GM06990 (cell line): ENCODE measurements at regions not wholly inside any gene's neighbourhood (a gene's known extent, or its start where the extent isn't known, plus 50 kb on each side); places are given as distances from the start of the nearest gene placed in this dataset.

Experiments
- DNase-seq: peaks from one replicate; pipeline ENCODE4 v3.0.0-alpha.2; 2011; ENCODE audit not compliant: insufficient read length; ENCODE audit errors: extremely low read depth
- H3K27me3 ChIP-seq: replicated peaks from 2 replicates; pipeline ENCODE4 v1.6.0; 2011; ENCODE audit warnings: low read length; ENCODE audit not compliant: control insufficient read depth, insufficient read depth
- H3K36me3 ChIP-seq: 2 replicates; pipeline ENCODE4 v1.5.1; 2011; ENCODE audit warnings: low read length; ENCODE audit not compliant: control insufficient read depth, insufficient read depth
- H3K4me3 ChIP-seq: replicated peaks from 2 replicates; pipeline ENCODE4 v1.5.1; 2011; ENCODE audit warnings: low read depth, mild to moderate bottlenecking, control low read depth, low read length
- TF ChIP-seq, protein P1 (sequence below): IDR thresholded peaks from 2 replicates; pipeline ENCODE4 v1.5.1; 2011; ENCODE audit warnings: low read length, control low read depth, mild to moderate bottlenecking, inconsistent platforms; ENCODE audit not compliant: insufficient read depth, poor library complexity, severe bottlenecking

DNA sequence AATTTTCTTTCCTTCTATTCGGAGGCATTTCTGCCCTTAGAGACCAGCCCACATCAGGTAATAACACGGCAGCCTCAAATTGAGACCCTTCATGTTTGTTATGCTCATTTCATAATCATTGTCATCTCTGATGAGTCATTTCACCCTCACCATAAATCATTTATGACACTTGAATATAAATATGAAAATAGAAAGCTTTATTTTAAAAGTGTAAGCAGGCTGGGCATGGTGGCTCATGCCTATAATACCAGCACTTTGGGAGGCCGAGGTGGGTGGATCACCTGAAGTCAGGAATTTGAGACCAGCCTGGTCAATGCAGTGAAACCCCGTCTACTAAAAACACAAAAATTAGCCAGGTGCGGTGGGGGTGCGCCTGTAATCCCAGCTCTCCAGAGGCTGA lies 57.4 kb upstream of the EGFR start:
- TF ChIP-seq, protein P1, sequence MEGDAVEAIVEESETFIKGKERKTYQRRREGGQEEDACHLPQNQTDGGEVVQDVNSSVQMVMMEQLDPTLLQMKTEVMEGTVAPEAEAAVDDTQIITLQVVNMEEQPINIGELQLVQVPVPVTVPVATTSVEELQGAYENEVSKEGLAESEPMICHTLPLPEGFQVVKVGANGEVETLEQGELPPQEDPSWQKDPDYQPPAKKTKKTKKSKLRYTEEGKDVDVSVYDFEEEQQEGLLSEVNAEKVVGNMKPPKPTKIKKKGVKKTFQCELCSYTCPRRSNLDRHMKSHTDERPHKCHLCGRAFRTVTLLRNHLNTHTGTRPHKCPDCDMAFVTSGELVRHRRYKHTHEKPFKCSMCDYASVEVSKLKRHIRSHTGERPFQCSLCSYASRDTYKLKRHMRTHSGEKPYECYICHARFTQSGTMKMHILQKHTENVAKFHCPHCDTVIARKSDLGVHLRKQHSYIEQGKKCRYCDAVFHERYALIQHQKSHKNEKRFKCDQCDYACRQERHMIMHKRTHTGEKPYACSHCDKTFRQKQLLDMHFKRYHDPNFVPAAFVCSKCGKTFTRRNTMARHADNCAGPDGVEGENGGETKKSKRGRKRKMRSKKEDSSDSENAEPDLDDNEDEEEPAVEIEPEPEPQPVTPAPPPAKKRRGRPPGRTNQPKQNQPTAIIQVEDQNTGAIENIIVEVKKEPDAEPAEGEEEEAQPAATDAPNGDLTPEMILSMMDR = no peak
- no peak overlapping the region for H3K4me3 ChIP-seq
- DNase-seq = no peak
- no peaks in the 10 kb centered on the region for H3K36me3 ChIP-seq
- no peaks in the 10 kb centered on the region; the same call in 1 of the 2 replicates for H3K27me3 ChIP-seq

DNA sequence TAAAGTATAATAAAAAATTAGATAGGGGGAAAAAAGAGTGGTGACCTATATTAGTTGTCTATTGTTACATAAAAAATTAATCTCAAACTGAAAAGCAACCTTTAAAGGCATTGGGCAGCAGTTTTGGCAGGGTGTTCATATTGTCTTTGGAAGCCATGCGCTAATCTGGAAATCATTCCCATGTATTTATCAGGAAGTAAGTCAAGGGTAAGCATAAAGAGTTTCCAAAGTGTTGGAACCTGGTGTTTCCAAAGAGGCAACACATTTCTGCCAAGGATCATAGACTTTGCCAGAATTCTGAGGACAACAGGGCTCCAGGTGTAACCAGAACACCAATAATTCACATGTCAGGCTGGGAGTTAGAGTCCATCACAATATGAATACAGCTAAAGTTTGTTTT lies 55.7 kb upstream of the EGFR start:
- no peak for DNase-seq
- TF ChIP-seq, protein P1 = no peak

DNA sequence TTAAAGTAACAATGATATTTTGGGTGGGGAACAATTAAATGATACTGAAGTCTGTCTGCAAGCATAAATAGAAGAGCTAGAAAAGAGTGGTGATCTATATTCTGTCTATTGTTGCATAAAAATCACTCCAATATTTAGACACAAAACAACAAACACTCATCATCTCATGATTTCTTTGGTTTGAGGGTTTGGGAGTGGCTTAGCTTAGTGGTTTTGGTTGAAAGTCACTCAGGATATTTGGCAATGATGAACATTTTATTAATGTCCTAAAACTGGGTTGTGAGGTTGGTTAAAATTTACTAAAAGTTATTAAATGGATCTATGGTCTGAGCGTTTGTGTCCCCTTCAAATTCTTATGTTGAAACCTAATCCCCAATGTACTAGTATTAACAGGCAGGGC lies 54.7 kb upstream of the EGFR start:
- no peak overlapping the region for H3K4me3 ChIP-seq
- no peak for DNase-seq
- no peaks in the 10 kb centered on the region for H3K36me3 ChIP-seq
- no peaks in the 10 kb centered on the region for H3K27me3 ChIP-seq
- TF ChIP-seq, protein P1 = no peak

More for the DNA sequence above, 55.7 kb upstream of the EGFR start:
- no peaks in the 10 kb centered on the region; the same call in 1 of the 2 replicates for H3K27me3 ChIP-seq
- H3K36me3 ChIP-seq = no peaks in the 10 kb centered on the region
- no peak overlapping the region for H3K4me3 ChIP-seq

DNA sequence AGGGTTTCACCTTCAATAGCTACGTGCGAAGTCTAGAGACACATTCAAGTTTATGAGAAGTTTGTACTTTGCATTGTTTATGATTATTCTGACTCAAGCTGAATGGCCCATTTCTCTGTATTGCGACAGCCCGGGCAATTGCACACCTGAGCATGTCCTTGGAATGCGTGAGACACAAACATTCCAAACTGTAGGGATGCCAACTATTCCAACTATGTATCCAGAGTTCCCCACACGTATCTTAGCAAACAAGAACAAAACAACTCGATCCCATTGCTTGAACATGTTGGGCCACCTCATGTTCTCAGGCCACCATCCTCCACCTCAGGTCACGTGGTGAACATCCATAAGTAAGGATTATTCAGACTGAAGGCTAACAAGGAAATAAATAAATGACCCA lies 51.4 kb upstream of the EGFR start:
- TF ChIP-seq, protein P1 = no peak
- DNase-seq = no peak
- H3K36me3 ChIP-seq = no peaks in the 10 kb centered on the region
- H3K27me3 ChIP-seq = no peaks in the 10 kb centered on the region; the same call in 1 of the 2 replicates
- no peak overlapping the region for H3K4me3 ChIP-seq

DNA sequence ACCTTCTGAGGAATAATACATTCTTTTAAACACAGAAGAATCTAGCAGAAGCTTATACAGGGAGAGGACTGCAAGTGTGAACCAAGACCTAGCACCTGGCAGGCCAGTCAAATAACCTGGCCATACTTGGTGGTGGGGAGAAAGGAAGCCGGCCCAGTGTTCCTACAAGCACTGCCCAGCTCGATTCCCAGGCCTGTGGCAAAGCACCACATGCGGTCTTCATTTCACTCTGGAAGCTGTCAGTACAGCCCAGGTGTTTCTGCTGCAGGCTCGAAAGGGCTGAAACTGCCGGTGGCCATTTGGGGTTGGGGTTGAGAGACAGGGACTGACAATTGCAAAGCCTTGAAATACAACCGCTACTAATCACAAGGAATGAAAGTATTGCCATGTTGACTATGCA lies 50.8 kb upstream of the EGFR start:
- TF ChIP-seq, protein P1 = no peak
- H3K36me3 ChIP-seq = no peaks in the 10 kb centered on the region
- DNase-seq = no peak
- no peaks in the 10 kb centered on the region; the same call in 1 of the 2 replicates for H3K27me3 ChIP-seq
- H3K4me3 ChIP-seq = no peak overlapping the region
